GM21423 (cell line): ENCODE measurements at regions not wholly inside any gene's neighbourhood (a gene's known extent, or its start where the extent isn't known, plus 50 kb on each side); places are given as distances from the start of the nearest gene placed in this dataset.
A peak's percentile ranks its signal among the peaks of the same experiment; 100 is the strongest.

Experiments used
- ATAC-seq: cut with Tn5 transposase; IDR thresholded peaks from one replicate; pipeline ENCODE4 v1.9.1; 2021; ENCODE audit warnings: mild to moderate bottlenecking, moderate library complexity; ENCODE audit not compliant: unreplicated experiment

DNA sequence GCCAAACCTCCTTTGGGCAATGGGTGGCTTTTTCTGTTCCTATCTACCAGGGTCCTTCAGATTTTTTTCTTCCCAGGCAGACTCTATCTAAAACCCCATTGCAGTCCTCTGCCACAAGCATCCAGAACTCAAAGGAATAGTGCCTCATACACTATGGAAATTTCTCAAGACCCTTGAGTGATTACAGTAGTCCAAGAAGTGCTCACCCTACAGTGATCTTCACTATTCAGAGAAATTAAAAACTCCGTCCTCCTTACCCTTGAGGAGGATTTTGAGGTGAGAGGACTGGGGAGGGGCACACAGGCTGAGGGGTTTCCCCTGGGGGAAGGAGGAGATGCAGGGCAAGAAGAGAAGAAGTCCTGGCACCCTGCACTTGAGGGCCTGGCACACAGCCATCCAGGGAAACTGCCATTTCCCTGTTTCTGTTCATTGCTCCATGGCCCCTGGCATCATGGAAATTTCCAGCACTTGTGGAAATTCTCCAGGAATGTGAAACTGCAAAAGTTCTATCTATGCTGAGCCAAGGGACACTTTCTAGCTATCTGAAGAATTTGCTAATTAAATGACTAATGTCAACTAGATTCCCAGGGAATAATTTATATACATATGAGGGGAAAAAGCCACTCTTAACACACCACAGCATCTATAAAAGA is 102.5 kb upstream of the ATP1B1 start:
- no peak for ATAC-seq

DNA sequence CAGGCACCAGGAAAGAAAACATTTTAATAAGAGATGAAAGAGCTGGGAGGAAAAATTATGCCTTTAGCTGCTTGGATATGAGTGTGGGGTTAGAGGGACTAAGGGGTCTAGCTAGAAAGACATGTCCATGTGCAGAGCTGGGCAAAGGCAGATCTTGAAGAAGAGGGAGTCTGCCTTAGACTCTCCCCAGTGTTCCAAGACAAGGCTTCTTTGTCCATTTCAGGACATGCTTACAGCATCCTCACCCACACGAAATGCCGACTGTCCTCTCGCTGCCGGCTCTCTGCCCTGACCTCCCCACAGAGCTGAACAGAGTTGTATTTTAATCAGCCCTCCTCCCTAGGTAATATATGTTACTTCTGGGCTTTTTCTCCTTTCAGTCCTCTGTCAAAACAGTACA is 100.7 kb upstream of the ATP1B1 start:
- no peak for ATAC-seq

DNA sequence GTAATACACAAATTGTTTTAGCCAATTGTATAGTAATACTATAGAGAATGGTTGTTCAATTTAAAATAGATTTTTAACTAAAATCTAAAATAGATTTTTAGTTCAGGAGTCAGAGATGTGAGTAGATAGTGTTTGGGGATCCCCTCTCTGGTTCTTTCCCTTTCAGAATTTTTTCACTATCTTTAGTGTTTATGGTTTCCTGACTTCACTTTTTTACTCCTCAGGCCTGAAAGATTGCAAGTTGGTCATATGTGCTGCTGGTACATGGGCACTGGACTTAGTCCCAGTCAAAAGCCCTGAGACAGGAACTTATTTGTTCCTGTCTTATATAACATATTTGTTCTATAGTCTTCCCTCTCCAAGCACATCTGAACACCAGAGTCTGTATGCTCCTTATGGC is 96.8 kb upstream of the ATP1B1 start:
- no peak for ATAC-seq

DNA sequence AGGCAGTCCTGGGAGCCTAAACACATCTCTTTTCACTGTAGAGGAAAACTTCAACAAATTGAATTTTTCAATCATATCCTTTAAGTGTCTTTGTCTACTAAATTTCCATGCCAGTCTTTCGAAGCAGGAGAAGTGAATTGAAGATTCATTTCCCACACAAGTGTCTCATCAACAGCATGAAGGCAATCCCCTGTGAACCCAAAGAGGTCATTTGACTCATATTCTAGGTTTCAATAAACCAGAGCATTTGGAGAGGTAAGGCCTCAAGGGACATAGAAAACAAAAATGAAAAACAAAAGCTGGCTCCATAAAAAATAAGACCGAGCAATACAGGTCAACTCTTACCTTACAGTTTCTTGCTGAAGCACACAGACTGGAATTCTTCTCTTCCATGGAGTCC is 94.1 kb upstream of the ATP1B1 start:
- peak; percentile 67 for ATAC-seq

DNA sequence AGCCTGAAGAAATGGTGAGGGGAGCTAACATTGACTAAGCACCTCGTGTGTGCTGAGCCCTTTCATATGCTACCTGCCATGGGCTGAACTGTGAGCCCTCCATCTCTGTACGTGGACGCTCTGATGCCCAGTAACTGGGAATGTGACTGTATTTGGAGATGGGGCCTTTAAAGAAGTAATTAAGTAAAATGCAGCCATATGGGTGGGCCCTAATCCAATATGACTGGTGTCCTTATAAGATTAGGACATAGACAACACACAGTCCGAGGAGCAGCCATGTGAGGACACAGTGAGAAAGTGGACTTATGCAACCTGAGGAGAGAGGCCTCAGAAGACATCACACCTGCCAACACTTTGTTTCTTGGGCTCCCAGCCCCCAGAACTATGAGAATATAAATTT is 92.7 kb upstream of the ATP1B1 start:
- no peak for ATAC-seq

DNA sequence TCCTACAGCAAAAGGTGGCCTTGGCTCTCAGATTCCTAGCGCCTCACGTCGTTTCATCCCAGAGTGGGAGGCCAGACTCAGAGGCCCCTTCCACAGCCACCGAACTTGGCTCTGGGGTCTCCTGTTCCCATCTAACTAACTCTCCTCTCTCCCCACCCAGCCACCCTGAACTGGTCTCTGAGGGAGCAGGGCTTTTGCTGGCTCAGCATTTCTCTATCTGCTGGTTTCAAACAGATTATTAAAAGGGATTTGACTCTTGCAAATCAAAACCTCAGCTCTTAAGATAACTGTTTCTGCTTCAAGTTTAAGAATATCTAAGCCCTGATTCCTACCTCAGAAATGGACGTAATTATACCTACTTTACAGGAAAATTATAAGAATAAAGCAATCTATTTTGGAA is 91.0 kb upstream of the ATP1B1 start:
- ATAC-seq: no peak

DNA sequence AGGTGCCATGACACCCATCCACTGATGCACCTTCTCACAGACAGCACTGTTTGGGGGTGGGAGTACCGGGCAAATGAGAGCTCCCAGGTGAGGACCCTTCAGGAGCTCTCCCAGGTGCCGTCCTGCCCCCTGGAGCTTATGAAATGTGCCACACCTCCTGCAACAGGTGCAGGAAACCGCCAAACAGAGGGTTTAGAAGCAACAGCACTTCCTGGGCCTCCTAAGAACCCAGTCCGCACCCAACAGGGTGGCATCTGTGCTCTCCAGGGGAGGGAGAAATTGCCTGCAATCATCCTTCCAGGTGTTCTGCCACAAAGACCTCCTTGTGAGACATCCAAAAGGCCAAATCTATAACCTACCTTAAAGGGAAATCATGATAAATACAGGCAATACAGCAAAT is 87.7 kb upstream of the ATP1B1 start:
- no peak for ATAC-seq

DNA sequence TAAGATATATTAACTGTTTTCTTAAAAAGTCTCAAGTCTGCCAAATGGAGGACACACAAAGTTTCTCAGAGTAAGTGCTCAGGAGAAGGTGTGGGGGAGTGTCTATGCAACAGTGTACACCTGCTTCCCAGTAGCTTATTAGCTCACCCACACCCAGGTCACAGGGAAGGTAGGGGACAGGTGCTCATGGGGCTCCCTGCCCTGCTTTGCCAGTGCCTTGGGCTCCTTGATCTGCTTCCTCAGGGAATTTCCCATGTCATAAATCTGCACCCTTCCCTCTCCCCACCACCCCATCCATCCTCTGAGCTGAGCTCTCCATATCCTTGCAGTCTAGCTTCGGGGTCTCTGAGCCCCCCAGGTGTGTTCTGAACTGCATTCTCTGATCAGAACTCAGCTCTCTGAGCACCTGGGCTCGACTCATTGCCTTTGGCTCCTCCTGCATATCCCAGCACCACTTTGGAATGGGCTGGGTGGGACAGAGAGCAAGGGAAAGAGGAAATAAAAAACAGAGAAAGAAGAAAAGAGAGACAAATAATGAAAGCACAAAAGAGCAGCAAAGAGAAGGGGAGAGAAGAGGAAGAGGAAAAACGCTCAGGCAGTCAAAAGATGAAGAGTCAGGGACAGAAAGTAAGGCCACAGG is 87.0 kb upstream of the ATP1B1 start:
- ATAC-seq: no peak

DNA sequence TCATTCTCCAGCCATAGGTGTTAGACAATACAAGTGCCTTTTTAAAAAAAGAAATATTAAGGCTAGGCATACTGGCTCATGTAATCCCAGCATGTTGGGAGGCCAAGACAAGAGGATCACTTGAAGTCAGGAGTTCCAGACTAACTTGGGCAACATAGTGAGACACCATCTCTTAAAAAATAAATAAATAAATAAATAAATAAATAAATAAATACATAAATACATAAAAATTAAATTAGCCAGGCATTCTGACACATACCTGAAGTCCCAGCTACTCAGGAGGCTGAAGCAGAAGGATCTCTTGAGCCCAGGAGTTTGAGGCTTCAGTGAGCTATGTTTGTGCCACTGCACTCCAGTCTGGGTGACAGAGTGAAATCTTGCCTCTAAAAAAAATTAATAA is 85.8 kb upstream of the ATP1B1 start:
- no peak for ATAC-seq

DNA sequence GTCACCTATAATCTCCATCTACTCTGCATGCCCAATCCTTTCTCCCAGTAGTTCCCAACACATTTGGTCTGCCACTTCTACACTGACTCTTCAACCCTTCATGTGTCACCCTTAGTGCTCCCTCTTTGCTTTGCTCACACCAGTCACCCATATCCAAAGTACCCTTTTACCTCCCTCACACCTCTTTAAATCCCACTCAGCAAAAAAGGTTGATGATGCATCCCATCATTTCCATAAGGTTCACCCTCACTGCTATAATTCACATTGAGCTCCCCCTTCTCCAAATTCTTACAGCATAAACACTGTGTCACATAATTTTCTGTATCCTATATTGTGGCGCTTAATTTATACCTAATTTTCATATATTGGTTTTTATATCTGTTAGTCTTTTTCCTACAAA is 83.8 kb upstream of the ATP1B1 start:
- no peak for ATAC-seq

DNA sequence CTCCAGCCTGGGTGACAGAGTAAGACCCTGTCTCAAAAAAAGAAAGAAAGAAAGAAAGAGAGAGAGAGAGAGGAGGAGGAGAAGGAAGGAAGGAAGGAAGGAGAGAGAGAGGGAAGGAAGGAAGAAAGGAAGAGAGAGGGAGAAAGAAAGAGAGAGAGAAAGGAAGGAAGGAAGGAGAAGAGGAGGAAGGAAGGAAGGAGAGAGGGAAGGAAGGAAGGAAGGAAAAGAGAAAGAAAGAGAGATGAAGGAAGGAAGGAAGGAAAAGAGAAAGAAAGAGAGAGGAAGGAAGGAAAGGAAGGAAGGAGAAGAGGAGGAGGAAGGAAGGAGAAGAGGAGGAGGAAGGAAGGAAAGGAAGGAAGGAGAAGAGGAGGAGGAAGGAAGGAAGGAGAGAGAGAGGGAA is 82.2 kb upstream of the ATP1B1 start:
- ATAC-seq: no peak

DNA sequence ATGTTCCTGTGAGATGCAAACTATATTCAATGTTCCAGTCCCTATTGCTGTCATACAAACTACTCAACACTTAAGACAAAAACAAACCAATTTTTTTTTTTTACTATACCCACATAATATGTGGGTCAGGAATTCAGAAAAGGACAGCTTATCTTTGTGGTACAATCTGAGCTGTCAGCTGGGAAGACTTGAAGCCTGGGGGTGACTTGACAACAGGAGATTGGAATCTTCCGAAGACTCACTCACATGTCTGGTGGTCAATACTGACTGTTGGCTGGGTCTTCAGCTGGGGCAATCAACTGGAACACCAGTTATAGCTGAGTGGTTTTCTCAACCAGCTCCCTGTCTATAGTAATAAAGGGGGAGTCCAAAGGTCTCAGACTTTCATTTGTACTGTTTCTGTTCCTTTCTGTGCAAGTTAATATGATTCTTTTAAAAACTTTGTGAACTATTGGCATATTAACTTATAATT is 81.7 kb upstream of the ATP1B1 start:
- ATAC-seq: peak; percentile 88

DNA sequence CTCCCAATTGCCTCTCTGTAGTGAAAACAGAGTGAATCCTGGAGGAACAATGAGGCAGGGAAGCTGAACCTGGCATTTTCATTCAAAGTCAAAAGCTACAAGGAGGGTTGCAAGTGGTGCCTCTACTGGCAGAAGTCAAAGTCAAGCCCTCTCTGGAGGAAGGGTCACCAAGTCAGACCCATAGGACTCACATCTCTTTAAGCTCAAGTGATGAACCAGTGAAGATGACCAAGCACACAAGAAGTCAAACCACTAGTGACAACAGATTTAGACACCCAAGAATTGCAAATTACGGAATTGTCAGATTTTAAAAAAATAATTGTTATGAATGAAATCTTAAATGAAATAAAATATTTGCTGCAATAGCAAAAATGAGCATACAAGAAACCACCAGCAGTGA is 81.1 kb upstream of the ATP1B1 start:
- ATAC-seq: peak; percentile 10

DNA sequence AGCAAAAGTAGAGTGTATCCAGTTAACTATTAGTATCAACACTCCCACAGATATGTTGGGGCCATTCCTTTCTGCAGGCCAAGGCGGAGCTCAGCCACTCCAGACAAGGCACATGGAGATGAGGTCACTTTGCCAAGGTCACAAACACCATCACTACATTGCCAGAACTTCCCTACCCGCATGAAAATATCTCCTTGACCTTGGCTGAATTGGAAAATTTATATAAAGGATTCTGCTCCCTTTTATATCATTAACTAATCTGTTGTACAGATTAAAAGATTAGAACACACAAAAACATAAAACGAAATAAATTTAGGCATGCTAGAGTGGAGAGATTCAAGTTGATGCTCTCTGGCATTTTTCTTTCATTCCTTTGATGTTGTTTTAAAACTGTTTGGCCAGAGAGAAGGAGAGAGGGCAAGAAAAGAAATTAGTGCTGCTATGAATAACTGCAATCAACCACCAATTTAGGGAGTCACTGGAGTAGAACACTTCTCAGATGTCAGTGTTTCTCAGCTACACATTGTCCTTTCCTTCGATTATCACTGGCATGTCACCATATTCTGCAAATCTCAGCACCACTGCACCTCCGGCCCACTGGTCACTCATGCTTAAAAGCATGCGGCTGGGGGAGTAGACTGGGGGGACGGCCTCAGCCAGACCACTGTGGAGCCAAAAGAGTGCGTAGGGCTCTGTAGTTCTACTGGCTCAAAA is 78.7 kb upstream of the ATP1B1 start:
- peak; percentile 44 for ATAC-seq

DNA sequence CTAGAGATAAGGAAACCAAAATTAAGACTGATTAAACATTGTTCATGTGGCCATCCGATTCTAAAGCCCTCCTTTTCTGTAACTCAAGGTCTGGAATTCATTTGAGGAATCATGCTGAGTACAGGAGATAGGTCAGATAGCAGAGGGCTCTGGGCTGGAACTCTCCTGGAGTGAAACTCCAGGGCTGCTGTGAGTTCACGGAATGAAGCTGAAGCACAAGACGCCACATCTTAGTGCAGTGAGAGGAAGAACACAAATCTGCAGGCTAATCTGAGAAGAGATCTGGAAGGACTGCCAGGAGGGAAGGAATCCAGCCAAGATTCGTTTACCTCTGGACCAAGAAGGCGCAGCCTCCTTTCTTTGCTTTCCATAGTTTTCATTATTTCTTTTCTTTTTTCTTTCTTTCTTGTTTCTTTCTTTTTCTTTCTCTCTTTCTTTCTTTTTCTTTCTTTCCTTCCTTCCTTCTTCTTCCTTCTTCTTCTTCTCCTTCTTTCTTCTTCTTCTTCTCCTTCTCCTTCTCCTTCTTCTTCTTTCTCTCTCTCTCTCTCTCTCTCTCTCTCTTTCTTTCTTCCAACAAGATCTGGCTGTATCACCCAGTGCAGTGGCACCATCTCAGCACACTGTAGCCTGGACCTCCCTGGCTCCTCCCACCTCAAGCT is 74.8 kb upstream of the ATP1B1 start:
- no peak for ATAC-seq

DNA sequence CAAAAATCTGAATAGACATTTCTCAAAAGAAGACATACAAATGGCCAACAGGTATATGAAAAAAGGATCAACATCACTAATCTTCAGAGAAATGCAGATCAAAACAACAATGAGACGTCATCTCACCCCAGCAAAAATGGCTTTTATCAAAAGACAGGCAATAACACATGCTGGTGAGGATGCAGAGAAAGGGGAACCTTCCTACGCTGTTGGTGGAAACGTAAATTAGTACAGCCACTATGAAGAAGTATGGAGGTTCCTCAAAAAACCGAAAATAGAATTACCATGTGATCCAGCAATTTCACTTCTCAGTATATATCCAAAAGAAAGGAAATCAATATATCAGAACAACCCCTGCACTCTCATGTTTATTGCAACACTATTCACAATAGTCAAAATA is 65.1 kb upstream of the ATP1B1 start:
- no peak for ATAC-seq

DNA sequence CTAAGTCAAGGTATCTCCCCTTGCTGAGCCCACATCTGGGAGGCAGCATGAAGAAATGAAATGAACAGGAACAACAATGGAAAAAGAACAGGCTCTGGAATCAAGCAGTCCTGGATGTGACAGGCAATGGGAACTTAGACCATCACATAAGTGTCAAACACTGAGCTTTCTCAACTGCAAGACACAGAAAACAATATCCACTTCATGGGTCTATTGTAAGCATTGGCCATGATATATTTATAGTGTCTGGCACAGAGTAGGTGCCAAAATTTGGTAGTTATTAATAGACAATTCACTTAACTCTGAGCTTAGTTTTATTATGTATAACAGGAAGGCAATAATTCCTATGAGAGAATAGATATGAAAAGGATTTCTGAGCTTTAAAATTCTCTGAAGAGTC is 64.1 kb upstream of the ATP1B1 start:
- no peak for ATAC-seq

DNA sequence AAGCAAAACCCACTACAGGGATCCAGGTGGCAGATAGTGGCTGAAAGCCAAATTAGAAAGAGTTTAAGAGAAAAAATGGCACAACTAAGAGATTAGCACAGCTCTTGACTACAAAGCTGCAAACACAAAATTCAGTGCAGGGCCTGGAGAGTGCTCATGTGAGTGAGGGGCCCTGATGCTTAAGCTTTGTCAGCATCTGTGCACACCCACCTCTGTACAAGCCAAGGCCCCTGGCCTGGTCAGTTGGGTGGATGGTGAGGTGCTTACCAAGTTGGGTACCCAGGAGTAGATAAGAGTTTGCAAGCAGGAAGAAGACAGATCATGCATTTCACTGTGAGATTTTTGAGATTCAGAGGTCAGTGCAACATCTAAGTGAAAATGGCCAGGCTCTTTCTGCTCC is 62.7 kb upstream of the ATP1B1 start:
- peak; percentile 1 for ATAC-seq

DNA sequence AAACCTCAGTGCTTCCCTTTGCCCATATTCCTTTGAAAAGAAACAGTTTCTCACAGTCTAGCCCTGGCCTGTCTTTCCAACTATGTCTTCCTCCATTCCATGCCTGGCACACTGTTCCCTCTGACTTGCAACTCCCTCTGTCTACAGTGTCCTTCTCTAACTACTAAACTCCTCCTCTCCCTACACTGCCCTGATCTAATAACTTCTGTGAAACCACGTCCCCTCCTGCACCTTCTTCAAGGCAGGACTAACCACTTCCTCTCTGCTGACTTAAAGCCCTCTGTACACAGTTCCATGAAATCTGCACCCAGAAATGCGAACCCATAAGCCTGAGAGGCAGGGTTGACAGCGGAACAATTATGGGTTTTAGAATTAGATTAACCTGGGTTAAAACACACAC is 62.2 kb upstream of the ATP1B1 start:
- ATAC-seq: peak; percentile 81

DNA sequence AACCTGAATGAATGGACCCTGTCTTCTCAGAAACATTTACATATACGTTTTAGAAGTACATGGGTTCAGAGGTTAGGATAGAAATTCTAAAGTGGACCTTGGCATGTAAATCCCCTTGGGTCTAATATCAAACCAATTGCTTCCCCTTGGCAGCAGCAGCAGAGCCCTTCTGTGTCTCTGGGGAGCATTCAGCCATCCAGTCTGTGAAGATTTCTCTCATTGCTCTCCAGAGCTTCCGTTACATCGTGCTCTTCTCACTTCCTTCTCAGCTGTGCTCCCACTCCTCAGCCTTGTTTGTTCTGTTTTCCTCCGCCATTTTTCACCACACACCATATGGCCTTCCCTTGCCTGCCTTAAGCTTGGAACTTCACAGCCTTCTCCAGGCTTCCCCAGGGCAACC is 61.5 kb upstream of the ATP1B1 start:
- peak; percentile 56 for ATAC-seq

DNA sequence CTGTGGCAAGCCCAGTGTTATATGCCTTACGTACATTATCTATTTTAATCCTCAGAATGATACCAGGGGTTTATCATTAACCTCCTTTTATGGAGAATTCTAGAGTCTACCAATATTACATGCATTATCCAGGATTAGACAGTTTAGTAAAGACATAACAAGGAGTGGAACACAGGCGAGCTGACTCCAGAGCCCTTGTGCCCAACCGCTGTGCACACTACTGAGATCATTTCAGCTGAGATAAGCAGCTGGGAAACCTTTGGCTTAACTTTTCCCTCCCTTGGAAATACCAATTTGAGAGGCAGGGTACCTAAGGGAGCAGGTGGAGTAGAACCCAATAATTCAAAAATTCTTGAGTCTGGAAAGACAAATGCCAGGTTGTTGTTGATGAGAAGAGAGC is 59.8 kb upstream of the ATP1B1 start:
- ATAC-seq: no peak

DNA sequence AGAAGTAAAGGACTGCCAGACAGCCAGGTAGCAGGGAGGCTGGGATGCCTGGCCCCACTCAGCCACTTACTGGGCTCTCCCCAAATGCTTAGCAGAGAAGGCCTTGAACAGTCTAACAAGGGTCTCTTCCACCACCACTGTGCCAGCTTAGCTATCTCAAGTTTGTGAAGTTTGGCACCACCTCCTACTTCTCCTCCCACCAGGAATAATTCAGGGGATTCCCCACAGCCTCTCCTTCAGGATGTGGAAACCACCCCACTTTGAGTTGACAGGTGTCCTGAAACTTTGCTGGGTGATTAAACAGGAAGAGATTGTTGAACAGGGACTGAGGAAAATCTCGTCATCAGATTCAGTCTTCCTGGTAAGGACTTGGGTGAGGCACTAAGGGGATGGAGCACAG is 59.4 kb upstream of the ATP1B1 start:
- no peak for ATAC-seq
